ENCODE measurements at regions not wholly inside any gene's neighbourhood (a gene's known extent, or its start where the extent isn't known, plus 50 kb on each side); places are given as distances from the start of the nearest gene placed in this dataset.

DNA sequence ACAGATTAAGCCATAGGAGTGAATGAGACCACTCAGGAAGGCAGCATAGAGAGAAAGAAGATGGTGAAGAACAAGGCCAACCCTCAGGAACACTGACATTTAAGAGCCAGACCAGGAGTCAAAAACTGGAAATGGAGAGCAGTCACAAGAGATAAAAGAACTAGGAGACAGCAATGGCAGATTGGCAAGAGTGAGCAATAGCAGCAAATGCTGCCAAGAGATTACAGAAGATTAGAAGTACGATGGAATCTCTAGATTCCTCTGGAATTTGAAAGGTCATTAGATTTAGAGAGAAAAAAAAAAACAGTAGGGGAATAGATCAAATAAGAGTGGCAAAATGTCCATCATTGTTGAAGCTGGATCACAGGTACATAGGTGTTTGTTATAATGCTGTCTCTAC is 73.4 kb upstream of the SLC44A1 start:
- H2AFZ ChIP-seq (ENCODE audit: low read depth, low read length): no peak overlapping the region
- H3K27me3 ChIP-seq (ENCODE audit: control insufficient read depth in 2 of 2, insufficient read depth in 2 of 2, low read length in 2 of 2): no peaks in the 10 kb centered on the region
- ChIA-PET CTCF (ENCODE audit: low intra/inter-chr PET ratio) (no interaction called here), POLR2A (no interaction called here)
- no peaks in the 10 kb centered on the region for H3K79me2 ChIP-seq (ENCODE audit: control insufficient read depth, insufficient read depth, low read length)
- TF ChIP-seq CBX3 (IDR thresholded peaks at IDR 0.05; ENCODE audit: borderline replicate concordance in 1 of 2, low read length in 2 of 2): no peak
- no peak for TF ChIP-seq ZNF76 (CRISPR knock-in tag; IDR thresholded peaks at IDR 0.05; ENCODE audit: borderline replicate concordance)
- no peak for TF ChIP-seq LCOR (CRISPR knock-in tag; IDR thresholded peaks at IDR 0.05)
- TF ChIP-seq ZNF197 (CRISPR knock-in tag; IDR thresholded peaks at IDR 0.05; ENCODE audit: low read depth): no peak
- no peak for TF ChIP-seq MYNN (IDR thresholded peaks at IDR 0.05)
- no peak for TF ChIP-seq MYNN (CRISPR knock-in tag; IDR thresholded peaks at IDR 0.05)
- no peak for TF ChIP-seq SRSF9 (IDR thresholded peaks at IDR 0.05; ENCODE audit: borderline replicate concordance, low read depth, low read length)
- TF ChIP-seq, protein P1, sequence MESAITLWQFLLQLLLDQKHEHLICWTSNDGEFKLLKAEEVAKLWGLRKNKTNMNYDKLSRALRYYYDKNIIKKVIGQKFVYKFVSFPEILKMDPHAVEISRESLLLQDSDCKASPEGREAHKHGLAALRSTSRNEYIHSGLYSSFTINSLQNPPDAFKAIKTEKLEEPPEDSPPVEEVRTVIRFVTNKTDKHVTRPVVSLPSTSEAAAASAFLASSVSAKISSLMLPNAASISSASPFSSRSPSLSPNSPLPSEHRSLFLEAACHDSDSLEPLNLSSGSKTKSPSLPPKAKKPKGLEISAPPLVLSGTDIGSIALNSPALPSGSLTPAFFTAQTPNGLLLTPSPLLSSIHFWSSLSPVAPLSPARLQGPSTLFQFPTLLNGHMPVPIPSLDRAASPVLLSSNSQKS (CRISPR knock-in tag; IDR thresholded peaks at IDR 0.05): no peak
- no peak for TF ChIP-seq FUS (optimal IDR thresholded peaks at IDR 0.05; ENCODE audit: low read depth, low read length)
- no peak for TF ChIP-seq KDM4B (IDR thresholded peaks at IDR 0.05; ENCODE audit: borderline replicate concordance in 2 of 2, low read depth in 1 of 2)
- TF ChIP-seq, protein P2, sequence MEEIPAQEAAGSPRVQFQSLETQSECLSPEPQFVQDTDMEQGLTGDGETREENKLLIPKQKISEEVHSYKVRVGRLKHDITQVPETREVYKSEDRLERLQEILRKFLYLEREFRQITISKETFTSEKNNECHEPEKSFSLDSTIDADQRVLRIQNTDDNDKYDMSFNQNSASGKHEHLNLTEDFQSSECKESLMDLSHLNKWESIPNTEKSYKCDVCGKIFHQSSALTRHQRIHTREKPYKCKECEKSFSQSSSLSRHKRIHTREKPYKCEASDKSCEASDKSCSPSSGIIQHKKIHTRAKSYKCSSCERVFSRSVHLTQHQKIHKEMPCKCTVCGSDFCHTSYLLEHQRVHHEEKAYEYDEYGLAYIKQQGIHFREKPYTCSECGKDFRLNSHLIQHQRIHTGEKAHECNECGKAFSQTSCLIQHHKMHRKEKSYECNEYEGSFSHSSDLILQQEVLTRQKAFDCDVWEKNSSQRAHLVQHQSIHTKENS (CRISPR knock-in tag; IDR thresholded peaks at IDR 0.05): no peak
- H3K4me1 ChIP-seq (replicated peaks in 1 of 2; ENCODE audit: control insufficient read depth in 2 of 2, insufficient read depth in 2 of 2, low read length in 2 of 2): no peaks in the 10 kb centered on the region
- FAIRE-seq (peak; percentile 23), ATAC-seq (no peak), DNase-seq (ENCODE audit: extremely low read depth in 1 of 4, low spot score in 3 of 4) (no peak)
- no TSS peak for BruUV-seq (replicated peaks)
- no peaks in the 10 kb centered on the region for H3K9me1 ChIP-seq (ENCODE audit: control insufficient read depth, insufficient read depth, low read length)
- intact Hi-C loops (cut with micrococcal nuclease): no loop called here
- in situ Hi-C loops (cut with MboI): no loop called here
- H3K4me2 ChIP-seq (ENCODE audit: insufficient read depth, low read length): no peak overlapping the region
- H3K9ac ChIP-seq (ENCODE audit: insufficient read depth in 1 of 2, low read depth in 2 of 2, low read length in 2 of 2): no peak overlapping the region
- WGBS (ENCODE audit: insufficient coverage, low coverage, missing lambda C conversion rate): 0% methylated on average over 1 of the region's 1 CpG
- H4K20me1 ChIP-seq (replicated peaks; ENCODE audit: control insufficient read depth, insufficient read depth, low read length): no peaks in the 10 kb centered on the region
- H3K4me3 ChIP-seq: no peak overlapping the region
- H3K36me3 ChIP-seq (ENCODE audit: control insufficient read depth, insufficient read depth, low read length): no peaks in the 10 kb centered on the region
- no peaks in the 10 kb centered on the region for H3K9me3 ChIP-seq (replicated peaks; ENCODE audit: control insufficient read depth, insufficient read depth, low read depth, low read length)
- no peak overlapping the region for H3K27ac ChIP-seq (ENCODE audit: extremely low read depth, low read depth, low read length)

Measured in K562 (cell line).